Fibroblast of pulmonary artery (primary cell): ENCODE measurements at regions not wholly inside any gene's neighbourhood (a gene's known extent, or its start where the extent isn't known, plus 50 kb on each side); places are given as distances from the start of the nearest gene placed in this dataset.
"Not testable (repeated sequence)": the region's sequence is repeated elsewhere in the genome, so short reads cannot be mapped to it uniquely, and the experiment has no call there.

Source experiments
- DNase-seq: peaks from one replicate; pipeline ENCODE4 v3.0.0-alpha.2; 2010; ENCODE audit warnings: low read depth
- H3K4me3 ChIP-seq: replicated peaks from 2 replicates; pipeline ENCODE4 v1.5.1; 2011; ENCODE audit warnings: low read depth, mild to moderate bottlenecking, control low read depth, low read length, moderate library complexity
- TF ChIP-seq, protein P1 (sequence below): IDR thresholded peaks from 2 replicates; pipeline ENCODE4 v1.5.1; 2011; ENCODE audit warnings: mild to moderate bottlenecking, control low read depth, low read length, inconsistent platforms; ENCODE audit errors: missing control alignments

DNA sequence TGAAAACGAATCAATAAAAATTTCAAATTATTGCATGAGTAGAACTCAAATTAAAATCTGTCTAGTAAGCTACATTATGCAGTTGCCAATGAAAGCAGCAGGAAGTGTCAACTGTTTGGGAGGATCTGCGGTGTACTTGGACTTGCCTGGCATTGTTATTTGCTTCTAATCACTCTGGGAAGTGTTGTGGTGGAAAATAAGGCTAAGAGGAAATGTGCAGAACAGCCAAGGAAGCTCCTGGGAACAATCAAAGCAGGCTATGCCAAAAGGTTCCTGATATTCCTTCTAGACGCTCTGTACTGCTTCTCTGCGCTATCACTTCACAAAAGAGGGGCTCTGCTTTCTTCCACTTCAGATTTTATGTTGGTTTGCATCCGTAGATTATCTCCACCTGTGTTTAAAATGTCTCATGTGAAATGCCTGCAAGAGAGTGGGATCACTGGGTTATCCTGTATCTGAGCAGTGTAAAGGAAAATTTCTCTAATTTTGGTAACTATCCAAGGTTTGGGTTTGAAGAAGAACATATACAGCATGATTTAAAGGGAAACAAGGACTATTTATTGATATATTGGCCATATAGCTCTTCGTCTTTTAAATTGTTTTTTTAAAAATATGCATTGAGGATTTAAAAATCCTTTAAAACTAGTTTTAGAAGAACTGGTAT lies 182.7 kb upstream of the CSNK1A1L start:
- peak; percentile 76 for DNase-seq
- TF ChIP-seq, protein P1, sequence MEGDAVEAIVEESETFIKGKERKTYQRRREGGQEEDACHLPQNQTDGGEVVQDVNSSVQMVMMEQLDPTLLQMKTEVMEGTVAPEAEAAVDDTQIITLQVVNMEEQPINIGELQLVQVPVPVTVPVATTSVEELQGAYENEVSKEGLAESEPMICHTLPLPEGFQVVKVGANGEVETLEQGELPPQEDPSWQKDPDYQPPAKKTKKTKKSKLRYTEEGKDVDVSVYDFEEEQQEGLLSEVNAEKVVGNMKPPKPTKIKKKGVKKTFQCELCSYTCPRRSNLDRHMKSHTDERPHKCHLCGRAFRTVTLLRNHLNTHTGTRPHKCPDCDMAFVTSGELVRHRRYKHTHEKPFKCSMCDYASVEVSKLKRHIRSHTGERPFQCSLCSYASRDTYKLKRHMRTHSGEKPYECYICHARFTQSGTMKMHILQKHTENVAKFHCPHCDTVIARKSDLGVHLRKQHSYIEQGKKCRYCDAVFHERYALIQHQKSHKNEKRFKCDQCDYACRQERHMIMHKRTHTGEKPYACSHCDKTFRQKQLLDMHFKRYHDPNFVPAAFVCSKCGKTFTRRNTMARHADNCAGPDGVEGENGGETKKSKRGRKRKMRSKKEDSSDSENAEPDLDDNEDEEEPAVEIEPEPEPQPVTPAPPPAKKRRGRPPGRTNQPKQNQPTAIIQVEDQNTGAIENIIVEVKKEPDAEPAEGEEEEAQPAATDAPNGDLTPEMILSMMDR = no peak
- H3K4me3 ChIP-seq = peak overlapping the region; percentile 15

DNA sequence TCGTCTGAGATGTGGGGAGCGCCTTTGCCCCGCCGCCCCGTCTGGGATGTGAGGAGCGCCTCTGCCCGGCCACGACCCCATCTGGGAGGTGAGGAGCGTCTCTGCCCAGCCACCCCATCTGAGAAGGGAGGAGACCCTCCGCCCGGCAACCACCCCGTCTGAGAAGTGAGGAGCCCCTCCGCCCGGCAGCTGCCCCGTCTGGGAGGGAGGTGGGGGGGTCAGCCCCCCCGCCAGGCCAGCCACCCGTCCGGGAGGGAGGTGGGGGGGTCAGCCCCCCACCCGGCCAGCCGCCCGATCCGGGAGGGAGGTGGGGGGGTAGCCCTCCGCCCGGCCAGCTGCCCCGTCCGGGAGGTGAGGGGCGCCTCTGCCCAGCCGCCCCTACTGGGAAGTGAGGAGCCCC lies 174.8 kb upstream of the CSNK1A1L start:
- not testable (repeated sequence) for H3K4me3 ChIP-seq, DNase-seq

DNA sequence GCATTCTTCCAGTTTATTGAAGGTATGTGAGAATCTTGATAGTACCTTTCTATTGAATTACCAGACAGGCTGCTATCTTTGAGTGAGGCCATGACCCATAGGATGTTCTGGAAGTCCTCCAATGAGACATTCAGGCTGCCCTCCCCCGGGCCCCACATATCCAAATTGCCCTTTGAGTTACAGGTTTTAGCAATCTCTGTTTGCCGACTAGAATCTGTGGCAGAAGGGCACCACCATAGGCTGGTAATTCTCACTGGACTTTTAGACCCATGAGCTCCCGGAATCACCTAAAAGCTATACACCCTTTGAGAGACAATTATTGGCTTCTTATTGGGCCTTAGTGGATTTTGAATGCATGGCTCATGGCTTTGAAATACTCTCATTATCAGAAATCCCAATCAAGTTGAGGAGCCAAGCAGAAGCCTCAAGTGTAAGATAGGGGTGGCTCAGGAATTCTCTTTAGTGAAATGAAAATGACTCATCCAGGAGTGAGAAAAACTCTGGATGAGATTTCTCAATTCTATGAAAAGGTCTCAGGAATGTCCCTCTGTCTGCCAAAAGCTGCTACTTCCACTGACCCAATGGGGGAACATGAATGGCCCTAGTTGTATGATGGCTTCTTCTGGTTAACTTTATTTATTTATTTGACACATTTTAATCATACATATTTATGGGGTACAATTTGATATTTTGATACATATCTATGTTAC lies 172.1 kb upstream of the CSNK1A1L start:
- DNase-seq = peak; percentile 68
- H3K4me3 ChIP-seq = no peak overlapping the region
- TF ChIP-seq, protein P1 = peak; percentile 12

DNA sequence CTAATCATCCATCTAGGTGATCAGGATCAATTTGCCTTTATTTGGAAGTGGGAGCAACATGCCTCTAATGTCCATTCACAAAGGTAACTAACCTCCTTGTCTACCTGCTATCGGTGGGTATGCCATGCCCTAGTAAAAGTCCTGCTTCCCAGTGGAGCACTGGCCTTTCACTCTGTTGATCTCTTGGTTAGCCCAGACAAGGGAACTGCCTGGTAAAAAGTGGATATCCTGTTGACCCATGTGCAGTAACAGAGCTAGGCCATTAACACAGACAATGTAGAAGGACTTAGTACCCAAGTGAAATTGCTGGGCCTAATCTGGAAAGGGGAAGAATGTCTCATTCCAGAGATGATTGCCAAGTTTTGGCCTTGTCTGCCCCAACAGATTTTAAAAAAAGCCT lies 171.5 kb upstream of the CSNK1A1L start:
- DNase-seq = peak; percentile 31
- TF ChIP-seq, protein P1 = no peak

DNA sequence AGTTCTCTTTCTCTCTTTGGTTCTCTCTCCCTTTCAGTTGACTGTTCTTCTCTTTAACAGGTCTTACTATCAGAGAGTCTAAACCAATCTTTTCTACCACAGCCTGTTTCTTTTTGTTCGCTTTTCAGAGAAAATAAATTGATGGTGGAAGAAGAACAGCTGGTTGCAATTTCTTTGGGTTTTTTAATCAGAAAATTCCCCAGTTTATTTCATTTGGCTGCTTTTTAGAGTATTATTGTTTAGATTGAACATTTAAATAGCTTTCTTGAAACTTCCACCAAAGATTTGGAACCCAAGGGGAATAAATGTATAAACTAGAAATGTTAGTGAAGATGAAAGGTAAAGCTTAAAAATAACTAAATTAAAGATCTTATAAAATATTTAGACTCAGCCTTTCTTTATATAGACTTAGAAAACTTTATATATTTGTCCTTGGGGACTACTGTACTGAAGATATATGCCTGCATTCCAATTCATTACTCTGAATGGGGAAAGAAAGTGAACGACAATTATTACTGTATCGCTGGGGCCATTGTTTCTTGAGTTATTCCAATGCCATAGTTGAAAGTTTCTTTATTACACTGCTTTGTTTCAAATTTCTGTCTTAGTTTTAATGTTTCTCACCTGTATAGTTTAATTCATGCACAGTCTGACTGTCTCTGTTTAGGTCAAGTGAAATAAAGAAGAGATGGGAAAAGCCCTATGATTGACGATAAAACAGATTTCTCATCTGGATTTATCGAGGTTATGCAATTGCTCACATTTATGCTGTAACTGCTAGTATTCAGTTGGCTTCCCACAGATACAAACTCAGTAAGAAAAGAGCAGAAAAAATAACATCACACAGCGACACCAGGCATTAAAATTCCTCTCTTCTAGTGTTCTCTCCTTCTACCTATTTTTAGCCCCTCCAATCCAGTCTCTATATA lies 169.4 kb upstream of the CSNK1A1L start:
- TF ChIP-seq, protein P1 = no peak
- H3K4me3 ChIP-seq = no peak overlapping the region
- no peak for DNase-seq

More for the DNA sequence above, 171.5 kb upstream of the CSNK1A1L start:
- H3K4me3 ChIP-seq = no peak overlapping the region

DNA sequence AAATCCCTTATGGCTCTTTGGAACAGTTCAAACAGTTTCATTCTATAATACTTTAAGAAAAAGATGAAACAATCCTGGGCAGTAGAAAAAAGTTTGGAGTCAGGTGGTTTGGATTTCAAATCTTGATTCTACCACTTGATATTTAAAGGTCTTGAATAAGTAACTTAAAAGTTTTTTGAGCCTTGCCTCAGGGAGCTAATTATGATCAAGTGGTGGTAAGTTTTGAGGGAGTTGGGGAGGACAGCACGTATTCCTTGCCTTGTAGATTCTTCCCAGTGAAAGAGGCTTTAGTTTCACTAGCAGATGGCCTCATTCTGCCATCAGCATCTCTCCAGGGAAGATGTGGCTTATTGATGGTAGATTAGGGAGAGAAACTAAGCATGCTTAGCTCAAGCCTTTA lies 168.4 kb upstream of the CSNK1A1L start:
- TF ChIP-seq, protein P1 = no peak
- DNase-seq = no peak
- H3K4me3 ChIP-seq = no peak overlapping the region
